Fibroblast of the aortic adventitia (primary cell): ENCODE measurements at regions not wholly inside any gene's neighbourhood (a gene's known extent, or its start where the extent isn't known, plus 50 kb on each side); places are given as distances from the start of the nearest gene placed in this dataset.

Source experiments
- DNase-seq: peaks from one replicate; pipeline ENCODE4 v3.0.0-alpha.2; 2010; ENCODE audit warnings: low read depth
- H3K4me3 ChIP-seq: 2 replicates; pipeline ENCODE4 v1.5.1; 2011; ENCODE audit warnings: low read depth, mild to moderate bottlenecking, control low read depth, low read length, moderate library complexity
- CTCF ChIP-seq: IDR thresholded peaks from 2 replicates; pipeline ENCODE4 v1.5.1; 2011; ENCODE audit warnings: mild to moderate bottlenecking, low read length, control low read depth, inconsistent platforms; ENCODE audit not compliant: insufficient read depth

- no peak for DNase-seq
- TF ChIP-seq CTCF: no peak
- no peak overlapping the region for H3K4me3 ChIP-seq
Observed at GRCh38 chr5:148769941-148770340, 56.5 kb upstream of the ADRB2 start.

GRCh38 chr5:148774313-148774712 lies 52.1 kb upstream of the ADRB2 start:
- DNase-seq: no peak
- no peak for TF ChIP-seq CTCF
- no peak overlapping the region for H3K4me3 ChIP-seq

- DNase-seq: no peak
- TF ChIP-seq CTCF: no peak
- H3K4me3 ChIP-seq: no peak overlapping the region
Observed at GRCh38 chr5:148776261-148776660, 50.1 kb upstream of the ADRB2 start.
